GM13976 (cell line): ENCODE measurements at regions not wholly inside any gene's neighbourhood (a gene's known extent, or its start where the extent isn't known, plus 50 kb on each side); places are given as distances from the start of the nearest gene placed in this dataset.

Source experiments
- DNase-seq: peaks from one replicate; pipeline ENCODE4 v3.0.0; 2012; ENCODE audit warnings: low spot score
- CTCF ChIP-seq: IDR thresholded peaks from 2 replicates; pipeline ENCODE4 v1.5.1; 2012; ENCODE audit warnings: borderline replicate concordance, mild to moderate bottlenecking; ENCODE audit not compliant: insufficient read depth; ENCODE audit errors: extremely low read depth, missing control alignments, control extremely low read depth
- in situ Hi-C: fragments of 300-500 bp; cut with MboI; formaldehyde crosslinking; loops from one replicate; pipeline ENCODE4 v1.12.0; 2022; ENCODE audit warnings: low sequenced_read_pairs, mixed read lengths, inconsistent platforms; ENCODE audit not compliant: unreplicated experiment

- DNase-seq: no peak
- in situ Hi-C loops: no loop called here
- no peak for TF ChIP-seq CTCF
Observed at GRCh38 chr7:112699725-112700513, 90.3 kb downstream of the TMEM168 start.

DNA sequence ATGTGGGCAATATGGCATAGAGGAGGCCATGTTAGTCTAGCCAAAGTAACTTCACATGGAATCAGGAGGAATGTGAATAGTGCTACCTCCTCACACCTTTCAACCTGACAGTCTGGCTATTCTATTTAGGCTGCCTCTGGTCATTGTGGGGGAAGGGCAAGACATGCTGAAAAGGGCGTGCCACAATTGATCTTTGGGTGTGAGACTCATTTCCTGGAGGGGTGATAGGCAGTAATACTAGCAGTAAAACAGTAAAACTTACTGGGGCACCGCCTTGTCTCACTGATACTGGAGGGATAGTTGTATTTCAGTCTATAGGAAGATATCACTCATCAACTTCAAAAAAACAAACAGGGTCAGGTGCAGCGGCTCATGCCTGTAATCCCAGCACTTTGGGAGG is 88.7 kb downstream of the TMEM168 start:
- in situ Hi-C loops: no loop called here
- no peak for DNase-seq
- no peak for TF ChIP-seq CTCF

GRCh38 chr7:112707655-112708054 is 82.5 kb downstream of the TMEM168 start:
- in situ Hi-C loops: no loop called here
- TF ChIP-seq CTCF: no peak
- no peak for DNase-seq

DNA sequence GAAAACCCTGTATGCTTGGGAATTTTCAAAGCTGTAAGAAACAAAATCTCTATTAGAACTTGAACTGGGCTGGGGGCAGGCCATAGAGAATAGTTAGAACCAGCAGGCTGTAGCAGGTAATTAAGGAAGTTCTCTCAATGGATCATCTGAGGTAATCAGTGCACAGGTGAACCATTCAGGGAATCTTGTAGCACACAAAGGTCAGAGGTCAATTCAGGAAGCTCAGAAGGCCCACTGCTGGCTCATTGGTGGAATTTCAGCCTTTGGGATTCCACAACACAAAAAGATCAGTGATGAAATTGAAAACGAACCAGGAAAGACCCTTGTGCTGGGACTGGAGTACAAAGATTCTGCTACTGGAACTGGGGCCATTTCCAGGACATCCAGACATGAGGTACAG is 82.0 kb downstream of the TMEM168 start:
- DNase-seq: no peak
- in situ Hi-C loops: no loop called here
- no peak for TF ChIP-seq CTCF
